ENCODE measurements at regions not wholly inside any gene's neighbourhood (a gene's known extent, or its start where the extent isn't known, plus 50 kb on each side); places are given as distances from the start of the nearest gene placed in this dataset.

GRCh38 chr2:104641786-104642185 lies 212.1 kb upstream of the POU3F3 start:
- no peaks in the 10 kb centered on the region for H3K4me1 ChIP-seq (ENCODE audit: control insufficient read depth, insufficient read depth, low read length)
- POLR2A ChIA-PET, result no interaction called here
- H3K27ac ChIP-seq (ENCODE audit: extremely low read depth, low read depth, low read length), result no peak overlapping the region
- H3K9me3 ChIP-seq (ENCODE audit: control insufficient read depth, insufficient read depth, low read depth, low read length), result no peaks in the 10 kb centered on the region
- no peaks in the 10 kb centered on the region for H3K36me3 ChIP-seq (ENCODE audit: control insufficient read depth in 2 of 2, insufficient read depth in 1 of 2, low read length in 2 of 2)
- no peak for TF ChIP-seq ZFP69B (tag by site-specific recombination; IDR thresholded peaks at IDR 0.05)
- TF ChIP-seq ZNF777 (tag by site-specific recombination; IDR thresholded peaks at IDR 0.05; ENCODE audit: borderline replicate concordance), result no peak
- TF ChIP-seq HOXD13 (CRISPR knock-in tag; IDR thresholded peaks at IDR 0.05; ENCODE audit: borderline replicate concordance), result no peak
- TF ChIP-seq ZNF692 (tag by site-specific recombination; IDR thresholded peaks at IDR 0.05), result no peak
- TF ChIP-seq OVOL3 (tag by site-specific recombination; IDR thresholded peaks at IDR 0.05), result no peak
- no peak for TF ChIP-seq ZNF146 (tag by site-specific recombination; IDR thresholded peaks at IDR 0.05)
- no peak for TF ChIP-seq AEBP2 (tag by site-specific recombination; IDR thresholded peaks at IDR 0.05; ENCODE audit: borderline replicate concordance)
- no peak for TF ChIP-seq ZNF248 (tag by site-specific recombination; IDR thresholded peaks at IDR 0.05)
- CTCF ChIA-PET, result no interaction called here
- no peak overlapping the region for H3K4me3 ChIP-seq (ENCODE audit: low read depth, low read length)

GRCh38 chr2:104648376-104648775 lies 205.5 kb upstream of the POU3F3 start:
- no peaks in the 10 kb centered on the region for H3K4me1 ChIP-seq (ENCODE audit: control insufficient read depth, insufficient read depth, low read length)
- ChIA-PET POLR2A (no interaction called here), CTCF (no interaction called here)
- H3K9me3 ChIP-seq (ENCODE audit: control insufficient read depth, insufficient read depth, low read depth, low read length), result no peaks in the 10 kb centered on the region
- H3K36me3 ChIP-seq (ENCODE audit: control insufficient read depth in 2 of 2, insufficient read depth in 1 of 2, low read length in 2 of 2), result no peaks in the 10 kb centered on the region
- H3K4me3 ChIP-seq (ENCODE audit: low read depth, low read length), result no peak overlapping the region
- TF ChIP-seq ZNF362 (tag by site-specific recombination; IDR thresholded peaks at IDR 0.05) (no peak), ZNF114 (tag by site-specific recombination; IDR thresholded peaks at IDR 0.05) (no peak), ZNF555 (tag by site-specific recombination; conservative IDR thresholded peaks at IDR 0.05) (no peak), PRDM10 (tag by site-specific recombination; IDR thresholded peaks at IDR 0.05) (no peak), ZNF518A (tag by site-specific recombination; conservative IDR thresholded peaks at IDR 0.05; ENCODE audit: low read depth) (no peak), ZNF140 (tag by site-specific recombination; IDR thresholded peaks at IDR 0.05) (no peak), ZNF112 (tag by site-specific recombination; IDR thresholded peaks at IDR 0.05) (no peak), ZNF324 (tag by site-specific recombination; IDR thresholded peaks at IDR 0.05) (no peak), GLIS2 (tag by site-specific recombination; IDR thresholded peaks at IDR 0.05) (no peak), ZEB2 (tag by site-specific recombination; IDR thresholded peaks at IDR 0.05) (no peak), HOXC10 (CRISPR knock-in tag; IDR thresholded peaks at IDR 0.05) (no peak), ZSCAN30 (tag by site-specific recombination; IDR thresholded peaks at IDR 0.05) (no peak), ZNF501 (tag by site-specific recombination; IDR thresholded peaks at IDR 0.05) (no peak), ZNF837 (tag by site-specific recombination; IDR thresholded peaks at IDR 0.05) (no peak), ZNF155 (tag by site-specific recombination; IDR thresholded peaks at IDR 0.05) (no peak), ZNF311 (tag by site-specific recombination; IDR thresholded peaks at IDR 0.05; ENCODE audit: borderline replicate concordance) (no peak)
- no peak overlapping the region for H3K27ac ChIP-seq (ENCODE audit: extremely low read depth, low read depth, low read length)
